GM13977 (cell line): ENCODE measurements at regions not wholly inside any gene's neighbourhood (a gene's known extent, or its start where the extent isn't known, plus 50 kb on each side); places are given as distances from the start of the nearest gene placed in this dataset.

Experiments used
- DNase-seq: peaks from one replicate; pipeline ENCODE4 v3.0.0; 2012; ENCODE audit warnings: low spot score
- in situ Hi-C: fragments of 300-500 bp; cut with MboI; formaldehyde crosslinking; loops from one replicate; pipeline ENCODE4 v1.12.0; 2022; ENCODE audit warnings: low sequenced_read_pairs, low pct_unique_long_range_greater_than_20kb, mixed read lengths, inconsistent platforms; ENCODE audit not compliant: unreplicated experiment
- TF ChIP-seq, protein P1 (sequence below): IDR thresholded peaks from 2 replicates; pipeline ENCODE4 v1.5.1; 2012; ENCODE audit warnings: mild to moderate bottlenecking, control low read depth; ENCODE audit not compliant: insufficient read depth; ENCODE audit errors: extremely low read depth, missing control alignments

DNA sequence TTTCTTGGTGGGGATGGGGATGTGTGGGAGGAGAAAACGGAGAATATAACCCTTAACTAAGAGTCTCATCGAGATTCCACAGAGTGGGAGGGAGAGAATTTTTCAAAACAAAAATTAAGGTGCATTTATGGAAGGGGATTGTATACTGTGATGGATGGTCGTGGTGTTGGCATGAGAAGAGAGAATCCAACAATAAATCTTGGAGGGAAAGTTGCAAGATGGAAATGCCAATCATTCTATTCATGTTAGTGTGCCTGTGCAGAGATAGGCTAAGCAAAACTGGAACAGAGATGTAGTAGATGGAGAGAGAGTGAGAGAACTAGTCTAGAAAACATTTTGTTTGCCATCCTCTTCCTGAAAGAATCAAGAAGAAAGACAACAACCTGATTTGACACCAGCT is 613.1 kb downstream of the EBF1 start:
- TF ChIP-seq, protein P1, sequence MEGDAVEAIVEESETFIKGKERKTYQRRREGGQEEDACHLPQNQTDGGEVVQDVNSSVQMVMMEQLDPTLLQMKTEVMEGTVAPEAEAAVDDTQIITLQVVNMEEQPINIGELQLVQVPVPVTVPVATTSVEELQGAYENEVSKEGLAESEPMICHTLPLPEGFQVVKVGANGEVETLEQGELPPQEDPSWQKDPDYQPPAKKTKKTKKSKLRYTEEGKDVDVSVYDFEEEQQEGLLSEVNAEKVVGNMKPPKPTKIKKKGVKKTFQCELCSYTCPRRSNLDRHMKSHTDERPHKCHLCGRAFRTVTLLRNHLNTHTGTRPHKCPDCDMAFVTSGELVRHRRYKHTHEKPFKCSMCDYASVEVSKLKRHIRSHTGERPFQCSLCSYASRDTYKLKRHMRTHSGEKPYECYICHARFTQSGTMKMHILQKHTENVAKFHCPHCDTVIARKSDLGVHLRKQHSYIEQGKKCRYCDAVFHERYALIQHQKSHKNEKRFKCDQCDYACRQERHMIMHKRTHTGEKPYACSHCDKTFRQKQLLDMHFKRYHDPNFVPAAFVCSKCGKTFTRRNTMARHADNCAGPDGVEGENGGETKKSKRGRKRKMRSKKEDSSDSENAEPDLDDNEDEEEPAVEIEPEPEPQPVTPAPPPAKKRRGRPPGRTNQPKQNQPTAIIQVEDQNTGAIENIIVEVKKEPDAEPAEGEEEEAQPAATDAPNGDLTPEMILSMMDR: no peak
- no peak for DNase-seq
- in situ Hi-C loops: no loop called here

DNA sequence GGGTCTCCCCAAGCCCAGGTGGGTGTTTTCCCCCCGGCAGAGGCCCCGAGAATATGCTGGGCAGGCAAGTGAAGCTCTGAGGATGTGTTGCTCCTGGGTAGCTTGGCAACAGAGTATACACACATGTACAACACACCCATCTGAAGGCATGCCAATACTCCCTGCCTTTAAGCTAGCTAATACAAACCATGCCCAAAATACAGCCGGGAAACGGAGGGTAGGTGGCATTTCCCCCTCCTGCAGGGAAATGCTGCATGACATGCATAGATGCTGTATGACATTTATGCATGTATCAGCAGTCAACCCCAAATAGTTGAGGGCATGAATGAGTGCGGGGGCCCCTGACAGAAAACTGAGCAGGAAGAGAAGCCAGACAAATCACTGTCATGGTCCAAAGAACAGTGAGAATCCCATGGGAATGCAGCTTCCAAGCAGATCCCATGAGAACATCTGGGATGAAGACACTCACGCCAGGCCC is 614.1 kb downstream of the EBF1 start:
- in situ Hi-C loops: no loop called here
- TF ChIP-seq, protein P1: no peak
- no peak for DNase-seq

DNA sequence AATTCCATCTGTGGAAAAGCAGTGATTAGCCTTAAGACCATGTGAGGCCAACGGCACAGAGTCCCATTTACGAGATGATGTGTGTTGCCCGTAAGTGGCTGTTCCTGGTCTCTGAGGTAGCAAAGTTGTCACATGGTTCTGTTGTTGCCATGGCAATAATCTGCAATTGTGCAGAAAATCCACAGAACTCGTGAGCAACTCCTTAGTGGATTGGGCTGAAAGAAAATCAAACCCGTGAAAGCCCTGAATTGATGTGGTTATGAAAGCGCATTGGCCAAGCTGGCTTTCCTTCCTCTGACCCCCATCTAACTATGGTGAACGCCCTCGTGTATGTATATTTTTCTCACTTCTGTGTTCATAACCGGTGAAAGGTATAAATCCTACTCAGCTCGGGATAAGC is 614.7 kb downstream of the EBF1 start:
- in situ Hi-C loops: no loop called here
- TF ChIP-seq, protein P1: no peak
- DNase-seq: no peak

DNA sequence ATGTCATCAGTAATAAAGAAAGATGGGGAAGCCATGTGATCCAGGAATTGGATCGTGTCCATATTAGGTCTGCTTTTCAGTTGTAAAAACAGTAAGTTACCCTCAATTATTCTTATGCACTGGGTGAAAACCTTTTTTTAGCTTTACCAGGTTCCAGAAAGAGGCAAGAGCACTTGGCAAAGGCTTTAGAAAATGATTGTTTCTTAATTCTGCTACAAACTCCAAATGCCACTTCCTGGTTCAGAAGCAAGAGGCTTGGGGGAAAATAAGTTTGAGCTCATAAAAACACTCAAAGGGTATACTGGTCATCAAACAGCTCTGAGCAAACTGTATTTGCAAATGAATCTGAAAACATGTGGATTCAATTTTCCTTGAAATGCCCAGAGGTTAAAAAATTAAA is 615.6 kb downstream of the EBF1 start:
- DNase-seq: no peak
- TF ChIP-seq, protein P1: no peak
- in situ Hi-C loops: no loop called here

DNA sequence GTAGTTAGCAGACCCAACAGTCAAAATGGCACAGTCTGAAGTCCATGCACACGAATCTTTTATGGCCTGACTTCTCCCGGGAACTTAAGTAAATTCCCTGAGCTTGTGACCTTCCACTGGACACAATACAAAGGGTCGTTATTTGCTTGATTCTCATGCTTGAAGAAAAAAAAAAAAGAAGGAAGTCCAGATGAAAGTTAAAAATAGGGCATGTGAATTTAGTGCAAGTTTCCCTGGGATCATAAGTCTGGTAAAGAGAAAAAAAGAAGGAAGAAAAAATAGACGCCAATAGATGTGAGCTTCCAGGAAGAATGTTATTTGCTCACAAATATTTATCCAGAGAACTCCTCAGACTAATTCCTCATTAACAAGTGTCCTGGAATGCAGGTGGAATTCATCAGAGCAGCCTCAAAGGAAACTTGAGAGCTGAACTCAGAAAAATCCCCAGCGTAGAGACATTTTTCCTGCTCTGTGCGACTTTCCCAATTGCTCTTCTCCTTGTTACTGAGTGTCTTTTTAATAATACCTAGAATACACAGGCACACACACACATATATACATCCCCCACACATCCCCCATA is 616.3 kb downstream of the EBF1 start:
- no peak for DNase-seq
- in situ Hi-C loops: no loop called here
- TF ChIP-seq, protein P1: no peak

DNA sequence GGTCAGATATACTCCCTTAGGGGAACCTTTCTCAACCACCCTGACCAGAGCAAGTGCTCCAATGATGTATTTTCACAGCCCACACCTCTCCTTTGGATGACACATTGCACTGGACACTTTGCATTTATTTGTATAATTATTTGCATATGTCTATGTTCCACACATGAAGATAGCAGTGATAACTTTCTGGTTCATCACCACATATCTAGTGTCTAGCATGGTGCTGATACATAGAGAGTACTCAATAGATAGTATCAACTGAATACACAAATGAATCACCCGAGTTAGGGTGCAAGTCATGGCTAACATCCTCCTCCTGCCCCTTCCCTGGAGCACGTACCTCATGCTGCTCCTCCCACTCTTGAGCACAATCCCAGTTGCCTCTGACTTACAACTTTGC is 617.6 kb downstream of the EBF1 start:
- TF ChIP-seq, protein P1: no peak
- no peak for DNase-seq
- in situ Hi-C loops: no loop called here
